HepG2 (cell line): ENCODE measurements at regions not wholly inside any gene's neighbourhood (a gene's known extent, or its start where the extent isn't known, plus 50 kb on each side); places are given as distances from the start of the nearest gene placed in this dataset.

ENCODE experiments used
- ATAC-seq: fragments of 200-7000 bp; cut with Tn5 transposase; 3 replicates; pipeline ENCODE4 v1.9.1; 2020; ENCODE audit warnings: mild to moderate bottlenecking, moderate library complexity
- BruUV-seq: library from RNA; stranded (reverse); fragments of 400-500 nt; replicated peaks from 2 replicates; lab custom pipeline; 2021; lab: Mats Ljungman, UMichigan
- CTCF ChIA-PET: fragments of 300-600 bp; formaldehyde crosslinking; extraction: SDS; loops from one replicate; lab custom pipeline; 2021; ENCODE audit warnings: low total read pairs, inconsistent platforms, low intra/inter-chr PET ratio; lab: Yijun Ruan, JAX
- POLR2A ChIA-PET: fragments of 350-600 bp; sonication (Branson Sonifier 250); formaldehyde crosslinking; loops from one replicate; lab custom pipeline; 2020; ENCODE audit warnings: antibody characterized with exemption, inconsistent platforms; lab: Yijun Ruan, JAX
- DNase-seq: peaks from one replicate; pipeline ENCODE4 v3.0.0-alpha.2; 2015; ENCODE audit warnings: low spot score
- FAIRE-seq: peaks from 3 replicates; lab custom pipeline; 2011; peaks lifted over from hg19 to GRCh38; lab: Jason Lieb, UNC
- H2AFZ ChIP-seq: one replicate; pipeline ENCODE4 v1.6.1; 2011; ENCODE audit warnings: low read length, inconsistent platforms
- H3K27ac ChIP-seq: fragments of 300-600 bp; 3 replicates; pipeline ENCODE4 v1.8.0; 2011; ENCODE audit warnings: mixed run types, mild to moderate bottlenecking, mixed read lengths, low read length, inconsistent platforms; ENCODE audit not compliant: insufficient read depth; ENCODE audit errors: extremely low read length
- H3K27me3 ChIP-seq, 2 experiments: fragments of 200-600 bp in 1 of 2; 2 replicates in 1 of 2; 3 replicates in 1 of 2; pipeline versions ENCODE4 v1.6.0 to v1.8.0; 2011; ENCODE audit warnings: low read length in 2 of 2, mild to moderate bottlenecking in 2 of 2, moderate library complexity in 2 of 2, inconsistent platforms in 1 of 2; ENCODE audit not compliant: insufficient read depth in 2 of 2, control insufficient read depth in 1 of 2
- H3K36me3 ChIP-seq, 2 experiments: fragments of 200-600 bp in 1 of 2; replicated peaks in 1 of 2; 2 replicates in 1 of 2; 3 replicates in 1 of 2; pipeline versions ENCODE4 v1.5.1 to v1.8.0; 2011; ENCODE audit warnings: low read length in 2 of 2, inconsistent platforms in 1 of 2; ENCODE audit not compliant: insufficient read depth in 2 of 2, control insufficient read depth in 1 of 2
- H3K4me1 ChIP-seq: 2 replicates; pipeline ENCODE4 v1.5.1; 2012; ENCODE audit warnings: low read length, inconsistent platforms; ENCODE audit not compliant: insufficient read depth
- H3K4me2 ChIP-seq: 2 replicates; pipeline ENCODE4 v1.6.0; 2011; ENCODE audit warnings: low read depth, low read length, inconsistent platforms
- H3K4me3 ChIP-seq, 3 experiments: fragments of 200-600 bp in 1 of 3; sonication (generic), shearing (Covaris generic) in 1 of 3; replicated peaks in 1 of 3; 2 replicates each; pipeline ENCODE4 v1.5.1; 2011 to 2016; ENCODE audit warnings: low read length in 3 of 3, inconsistent platforms in 2 of 3, low read depth in 2 of 3, mild to moderate bottlenecking in 2 of 3, control low read depth in 1 of 3, mixed read lengths in 1 of 3; ENCODE audit not compliant: insufficient read depth in 1 of 3
- H3K79me2 ChIP-seq: one replicate; pipeline ENCODE4 v1.6.1; 2011; ENCODE audit warnings: low read length, inconsistent platforms; ENCODE audit not compliant: insufficient read depth
- H3K9ac ChIP-seq: 2 replicates; pipeline ENCODE4 v1.6.0; 2011; ENCODE audit warnings: mild to moderate bottlenecking, low read depth, low read length, inconsistent platforms; ENCODE audit not compliant: insufficient read depth
- H3K9me3 ChIP-seq: 2 replicates; pipeline ENCODE4 v1.5.1; 2012; ENCODE audit warnings: mild to moderate bottlenecking, low read length
- H4K20me1 ChIP-seq: 2 replicates; pipeline ENCODE4 v1.6.0; 2011; ENCODE audit warnings: inconsistent platforms, mild to moderate bottlenecking, low read length, moderate library complexity; ENCODE audit not compliant: insufficient read depth
- CBX2 ChIP-seq, 2 experiments: fragments of 200-600 bp in 1 of 2; sonication (generic); formaldehyde crosslinking in 1 of 2; IDR thresholded peaks; 2 replicates each; pipeline versions ENCODE4 v1.7.0 to v1.8.1; 2018 to 2022; ENCODE audit warnings: low read depth in 2 of 2, low read length in 1 of 2, mild to moderate bottlenecking in 1 of 2, missing genetic modification reagents in 1 of 2
- HES4 ChIP-seq: sonication (generic); formaldehyde crosslinking; IDR thresholded peaks from 2 replicates; pipeline ENCODE4 v1.9.0; 2021; ENCODE audit warnings: mild to moderate bottlenecking, missing genetic modification reagents, borderline replicate concordance
- IRX3 ChIP-seq: sonication (generic); formaldehyde crosslinking; IDR thresholded peaks from 2 replicates; pipeline ENCODE4 v1.8.1; 2023; ENCODE audit warnings: mild to moderate bottlenecking, low read depth, missing genetic modification reagents, borderline replicate concordance
- KAT7 ChIP-seq: IDR thresholded peaks from 2 replicates; pipeline ENCODE4 v1.6.1; 2018; ENCODE audit warnings: borderline replicate concordance, missing compliant biosample characterization
- NAIF1 ChIP-seq: sonication (generic); formaldehyde crosslinking; IDR thresholded peaks from 2 replicates; pipeline ENCODE4 v1.5.0; 2020; ENCODE audit warnings: mild to moderate bottlenecking, missing genetic modification reagents, borderline replicate concordance
- NR1H2 ChIP-seq: sonication (generic); formaldehyde crosslinking; IDR thresholded peaks from 2 replicates; pipeline ENCODE4 v1.8.1; 2022; ENCODE audit warnings: low read depth, missing genetic modification reagents, borderline replicate concordance
- PRDM15 ChIP-seq: sonication (generic); formaldehyde crosslinking; IDR thresholded peaks from 2 replicates; pipeline ENCODE4 v1.4.0; 2020; ENCODE audit warnings: missing genetic modification reagents
- RFX1 ChIP-seq: fragments of 450-650 bp; IDR thresholded peaks from 2 replicates; pipeline ENCODE4 v1.6.1; 2017
- SOX6 ChIP-seq, 2 experiments: fragments of 450-650 bp in 1 of 2; sonication (generic) in 1 of 2; formaldehyde crosslinking in 1 of 2; IDR thresholded peaks; 2 replicates each; pipeline versions ENCODE4 v1.4.0 to v1.6.1; 2017 to 2020; ENCODE audit warnings: antibody characterized with exemption in 1 of 2, mild to moderate bottlenecking in 1 of 2, missing genetic modification reagents in 1 of 2
- TCF12 ChIP-seq, 2 experiments: fragments of 450-650 bp in 1 of 2; sonication (generic) in 1 of 2; formaldehyde crosslinking in 1 of 2; IDR thresholded peaks; 2 replicates each; pipeline versions ENCODE4 v1.6.1 to v1.8.0; 2017 to 2022; ENCODE audit warnings: antibody characterized with exemption in 1 of 2, mild to moderate bottlenecking in 1 of 2, missing genetic modification reagents in 1 of 2, moderate library complexity in 1 of 2
- TERF1 ChIP-seq: sonication (generic); formaldehyde crosslinking; IDR thresholded peaks from 2 replicates; pipeline ENCODE4 v1.8.0; 2022; ENCODE audit warnings: mild to moderate bottlenecking, missing genetic modification reagents, moderate library complexity
- THAP11 ChIP-seq: IDR thresholded peaks from 2 replicates; pipeline ENCODE4 v1.6.1; 2016; ENCODE audit warnings: missing biosample characterization, missing genetic modification reagents
- TRIM24 ChIP-seq: sonication (generic); formaldehyde crosslinking; IDR thresholded peaks from 2 replicates; pipeline ENCODE4 v1.8.0; 2022; ENCODE audit warnings: mild to moderate bottlenecking, missing genetic modification reagents
- ZFYVE20 ChIP-seq: sonication (generic); formaldehyde crosslinking; IDR thresholded peaks from 2 replicates; pipeline ENCODE4 v1.8.0; 2023; ENCODE audit warnings: low read depth, mild to moderate bottlenecking, moderate library complexity, missing genetic modification reagents, borderline replicate concordance
- ZNF251 ChIP-seq: sonication (generic); formaldehyde crosslinking; IDR thresholded peaks from 2 replicates; pipeline ENCODE4 v1.9.0; 2021; ENCODE audit warnings: mild to moderate bottlenecking, missing genetic modification reagents
- ZNF331 ChIP-seq: sonication (generic); formaldehyde crosslinking; IDR thresholded peaks from 2 replicates; pipeline ENCODE4 v1.4.0; 2020; ENCODE audit warnings: missing genetic modification reagents
- ZNF549 ChIP-seq: sonication (generic); formaldehyde crosslinking; IDR thresholded peaks from 2 replicates; pipeline ENCODE4 v1.5.0; 2020; ENCODE audit warnings: missing genetic modification reagents
- whole genome bisulfite sequencing: methylation state at CpG from one replicate; pipeline ENCODE4 v1.1.6; 2017; ENCODE audit warnings: low lambda C conversion rate; 5-methylcytosine and 5-hydroxymethylcytosine counted together
- in situ Hi-C: cut with HindIII; loops from 2 replicates; pipeline ENCODE4 v1.10.0; 2017; ENCODE audit warnings: low pct_unique_long_range_greater_than_20kb; ENCODE audit not compliant: extremely low pct_ligation_motif_present
- intact Hi-C: fragments of 100-400 bp; cut with micrococcal nuclease; formaldehyde crosslinking; loops from one replicate; pipeline ENCODE4 v1.10.0; 2022; ENCODE audit not compliant: unreplicated experiment
- TF ChIP-seq, protein P1 (sequence below): sonication (generic); formaldehyde crosslinking; IDR thresholded peaks from 2 replicates; pipeline ENCODE4 v1.4.0; 2020; ENCODE audit warnings: low read depth, mild to moderate bottlenecking, missing genetic modification reagents

DNA sequence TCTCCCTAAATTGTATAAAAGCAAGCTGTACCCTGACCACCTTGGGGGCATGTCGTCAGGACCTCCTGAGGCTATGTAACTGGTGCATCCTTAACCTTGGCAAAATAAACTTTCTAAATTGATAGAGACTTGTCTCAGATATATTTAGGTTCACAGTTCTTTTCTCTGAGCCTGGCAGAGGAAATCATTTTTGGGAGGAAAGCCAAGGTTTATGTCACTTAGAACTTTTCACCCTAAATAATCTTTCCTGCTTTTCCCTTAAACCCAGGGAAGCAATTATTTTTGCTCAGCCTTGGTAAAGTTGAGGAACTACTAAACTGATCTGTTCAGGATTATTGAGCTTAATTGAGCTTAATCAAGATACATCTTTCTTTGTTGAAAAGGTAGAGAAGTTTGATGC is 608.9 kb downstream of the PDCD6IP start (continued):
- TF ChIP-seq ZNF549 (CRISPR knock-in tag): no peak
- no peak for TF ChIP-seq NAIF1 (CRISPR knock-in tag)
- no peak for TF ChIP-seq ZNF331 (CRISPR knock-in tag)
- TF ChIP-seq SOX6 (IDR thresholded peaks at IDR 0.05): no peak
- no peak for TF ChIP-seq SOX6 (CRISPR knock-in tag; IDR thresholded peaks at IDR 0.05)

DNA sequence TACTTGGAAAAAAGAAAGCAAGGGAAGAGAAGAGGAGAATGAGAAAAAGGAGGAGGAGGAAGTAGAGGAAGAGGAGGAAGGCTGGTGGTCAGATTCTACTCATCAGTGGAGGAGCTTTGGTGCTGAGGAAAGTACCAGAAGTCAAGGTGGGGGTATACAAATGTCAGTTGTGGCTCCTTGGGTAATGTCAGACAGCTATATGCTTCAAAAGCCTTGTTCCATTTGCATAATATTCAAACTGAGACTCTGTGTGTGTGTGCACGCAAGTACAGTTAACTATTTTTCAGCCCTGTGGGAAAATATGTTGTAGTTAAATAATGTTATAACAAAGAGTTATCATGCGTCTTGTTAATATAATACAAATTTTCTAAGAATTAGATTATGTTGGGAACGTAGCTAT is 609.7 kb downstream of the PDCD6IP start:
- no peaks in the 10 kb centered on the region for H3K79me2 ChIP-seq
- no peaks in the 10 kb centered on the region for H3K36me3 ChIP-seq
- H4K20me1 ChIP-seq: no peaks in the 10 kb centered on the region
- H3K9ac ChIP-seq: no peak overlapping the region
- H3K4me3 ChIP-seq: no peak overlapping the region
- DNase-seq (no peak), ATAC-seq (no peak), FAIRE-seq (no peak)
- H2AFZ ChIP-seq: no peak overlapping the region
- 24% methylated on average over 3 of the region's 3 CpGs for WGBS
- H3K4me1 ChIP-seq: no peaks in the 10 kb centered on the region
- no peaks in the 10 kb centered on the region for H3K27me3 ChIP-seq
- ChIA-PET POLR2A (no interaction called here), CTCF (no interaction called here)
- in situ Hi-C loops: no loop called here
- H3K27ac ChIP-seq: no peak overlapping the region
- H3K9me3 ChIP-seq: peaks cover 12% of the 10 kb centered on the region; the same call in 1 of the 2 replicates
- H3K4me2 ChIP-seq: no peak overlapping the region
- intact Hi-C loops: no loop called here
- BruUV-seq: no TSS peak
- TF ChIP-seq TCF12 (IDR thresholded peaks at IDR 0.05): no peak
- TF ChIP-seq TCF12 (CRISPR knock-in tag; IDR thresholded peaks at IDR 0.05): no peak
- TF ChIP-seq, protein P1, sequence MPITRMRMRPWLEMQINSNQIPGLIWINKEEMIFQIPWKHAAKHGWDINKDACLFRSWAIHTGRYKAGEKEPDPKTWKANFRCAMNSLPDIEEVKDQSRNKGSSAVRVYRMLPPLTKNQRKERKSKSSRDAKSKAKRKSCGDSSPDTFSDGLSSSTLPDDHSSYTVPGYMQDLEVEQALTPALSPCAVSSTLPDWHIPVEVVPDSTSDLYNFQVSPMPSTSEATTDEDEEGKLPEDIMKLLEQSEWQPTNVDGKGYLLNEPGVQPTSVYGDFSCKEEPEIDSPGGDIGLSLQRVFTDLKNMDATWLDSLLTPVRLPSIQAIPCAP (CRISPR knock-in tag): no peak
- TF ChIP-seq TERF1 (CRISPR knock-in tag): no peak
- no peak for TF ChIP-seq KAT7 (CRISPR knock-in tag)
- TF ChIP-seq IRX3 (CRISPR knock-in tag): no peak
- no peak for TF ChIP-seq CBX2 (IDR thresholded peaks at IDR 0.05; ENCODE audit: low read depth, low read length)
- no peak for TF ChIP-seq CBX2 (CRISPR knock-in tag; IDR thresholded peaks at IDR 0.05; ENCODE audit: low read depth)
- no peak for TF ChIP-seq THAP11 (CRISPR knock-in tag)
- no peak for TF ChIP-seq ZNF251 (CRISPR knock-in tag)
- TF ChIP-seq TRIM24 (CRISPR knock-in tag): no peak
- no peak for TF ChIP-seq PRDM15 (CRISPR knock-in tag)
- no peak for TF ChIP-seq RFX1
- no peak for TF ChIP-seq ZFYVE20 (CRISPR knock-in tag)
- no peak for TF ChIP-seq NR1H2 (CRISPR knock-in tag)
- TF ChIP-seq HES4 (CRISPR knock-in tag): no peak
